Heart right ventricle (tissue), 16 donors: ENCODE measurements at regions not wholly inside any gene's neighbourhood (a gene's known extent, or its start where the extent isn't known, plus 50 kb on each side); places are given as distances from the start of the nearest gene placed in this dataset.

Source experiments
- ATAC-seq, 8 donors: fragments of 200-7000 bp; cut with Tn5 transposase; one replicate each; pipeline ENCODE4 v1.9.1; 2020; ENCODE audit warnings: mild to moderate bottlenecking in 8 of 8, moderate library complexity in 8 of 8, moderate number of reproducible peaks in 1 of 8
- DNase-seq, 2 donors: peaks; one replicate each; pipeline ENCODE4 v3.0.0-alpha.2; 2020
- H3K27ac ChIP-seq, 10 donors: fragments of 200-600 bp; sonication (generic) in 2 of 10; one replicate each; pipeline versions ENCODE4 v1.5.0 to v1.8.0; 2020 to 2022; ENCODE audit warnings: mild to moderate bottlenecking in 3 of 10
- H3K27me3 ChIP-seq, 7 donors: fragments of 200-600 bp; one replicate each; pipeline ENCODE4 v1.8.0; 2021 to 2022; ENCODE audit warnings: mild to moderate bottlenecking in 2 of 7
- H3K36me3 ChIP-seq, 9 donors: fragments of 200-600 bp; sonication (generic) in 1 of 9; one replicate each; pipeline versions ENCODE4 v1.5.0 to v1.8.0; 2020 to 2022; ENCODE audit warnings: mild to moderate bottlenecking in 2 of 9
- H3K4me1 ChIP-seq, 9 donors: fragments of 200-600 bp; sonication (generic) in 1 of 9; one replicate each; pipeline versions ENCODE4 v1.5.0 to v1.8.0; 2020 to 2022; ENCODE audit warnings: mild to moderate bottlenecking in 4 of 9
- H3K4me3 ChIP-seq, 10 donors: fragments of 200-600 bp; sonication (generic) in 2 of 10; one replicate each; pipeline versions ENCODE4 v1.5.0 to v1.8.0; 2020 to 2022; ENCODE audit warnings: mild to moderate bottlenecking in 7 of 10, moderate library complexity in 2 of 10
- H3K9me3 ChIP-seq, 11 donors: fragments of 200-600 bp in 10 of 11; sonication (generic) in 2 of 11; one replicate each; pipeline versions ENCODE4 v1.5.0 to v1.8.0; 2013 to 2022; ENCODE audit warnings: mild to moderate bottlenecking in 2 of 11, control low read depth in 1 of 11, moderate library complexity in 1 of 11
- WGBS, 2 donors: extraction: QIAGEN DNeasy Blood & Tissue Kit; methylation state at CpG; one replicate each; pipeline ENCODE4 v1.1.7; 2013; ENCODE audit warnings: inconsistent platforms in 1 of 2; 5-methylcytosine and 5-hydroxymethylcytosine counted together
- intact Hi-C, 10 donors: fragments of 100-400 bp; cut with DNase I; formaldehyde crosslinking; loops; one replicate each; pipeline versions ENCODE4 v1.11.1 to v1.14.2; 2022
- TF ChIP-seq, protein P1 (sequence below), 9 donors: fragments of 200-600 bp; sonication (generic) in 2 of 9; IDR thresholded peaks; one replicate each; pipeline versions ENCODE4 v1.5.0 to v1.8.0; 2021 to 2022; ENCODE audit warnings: antibody characterized with exemption in 9 of 9, mild to moderate bottlenecking in 5 of 9, moderate library complexity in 1 of 9
- donor health status: Arrhythmogenic right ventricular cardiomyopathy.
- donor health status: ischemic (EF 13 %, LVEDD 7.1; RV severe dilation, severe dysfunction).
- donor health status: healthy with polysubstance abuse.
- donor health status: DM: no; HTN: yes; CAD: no.
- donor health status: DM: no; HTN: no; CAD: no.
- donor health status: ischemic (EF 25% LVEDD 6.9; RV normal size, moderate dysfunction).
- donor health status: ischemic (EF 25% LVEDD 5.7; RV mildly dilated, moderate dysfunction).
- donor health status: healthy.
- donor health status: DM: yes; HTN: yes; CAD: no.
- donor health status: Ischemic cardiomyopathy.
- donor health status: ischemic (EF 35%, LVEDD 5.7; RV mildly dilated, moderate dysfunction).
- donor health status: nonischemic (EF 11% LVEDD 7.7; RV severe dilation, severe dysfunction).
- donor health status: DM: yes; HTN: yes; CAD: no.
- donor health status: PGD.
- donor health status: ischemic (EF 29% LVEDD 5.4; RV normal size, mild dysfunction).
- donor health status: nonischemic (EF 23%, LVEDD 6.1; RV moderate dilation, normal function).

DNA sequence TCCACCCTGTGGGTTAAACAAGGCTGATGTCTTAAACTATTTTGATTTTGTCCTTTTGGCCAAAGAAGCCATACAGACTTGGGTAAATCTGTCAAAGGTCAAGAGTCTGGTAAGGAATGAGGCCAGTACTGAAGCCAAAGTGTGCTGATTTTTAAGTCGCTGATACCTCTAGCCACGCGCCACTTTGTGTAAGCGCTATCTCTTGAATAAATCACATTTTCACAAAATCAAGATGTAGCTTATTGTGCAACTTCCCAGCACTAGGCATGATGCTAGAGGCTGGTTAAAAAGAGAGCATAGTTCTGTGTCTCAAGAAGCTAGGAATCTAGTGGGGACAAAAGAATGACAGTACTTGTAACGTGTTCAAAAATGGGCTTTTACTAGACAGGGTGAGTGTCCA is 510.6 kb upstream of the RAB6C start:
- 89 to 93% methylated on average over 5 of the region's 5 CpGs for WGBS, 2 donors
- no peaks in the 10 kb centered on the region for H3K4me1 ChIP-seq
- no peaks in the 10 kb centered on the region for H3K9me3 ChIP-seq
- no peak overlapping the region for H3K4me3 ChIP-seq
- H3K27ac ChIP-seq: no peak overlapping the region
- intact Hi-C loops: no loop called here
- ATAC-seq (no peak), DNase-seq (no peak)
- H3K36me3 ChIP-seq: no peaks in the 10 kb centered on the region
- H3K27me3 ChIP-seq: peaks cover 0 to 10% (median 0%) of the 10 kb centered on the region in 7 donors
- TF ChIP-seq, protein P1, sequence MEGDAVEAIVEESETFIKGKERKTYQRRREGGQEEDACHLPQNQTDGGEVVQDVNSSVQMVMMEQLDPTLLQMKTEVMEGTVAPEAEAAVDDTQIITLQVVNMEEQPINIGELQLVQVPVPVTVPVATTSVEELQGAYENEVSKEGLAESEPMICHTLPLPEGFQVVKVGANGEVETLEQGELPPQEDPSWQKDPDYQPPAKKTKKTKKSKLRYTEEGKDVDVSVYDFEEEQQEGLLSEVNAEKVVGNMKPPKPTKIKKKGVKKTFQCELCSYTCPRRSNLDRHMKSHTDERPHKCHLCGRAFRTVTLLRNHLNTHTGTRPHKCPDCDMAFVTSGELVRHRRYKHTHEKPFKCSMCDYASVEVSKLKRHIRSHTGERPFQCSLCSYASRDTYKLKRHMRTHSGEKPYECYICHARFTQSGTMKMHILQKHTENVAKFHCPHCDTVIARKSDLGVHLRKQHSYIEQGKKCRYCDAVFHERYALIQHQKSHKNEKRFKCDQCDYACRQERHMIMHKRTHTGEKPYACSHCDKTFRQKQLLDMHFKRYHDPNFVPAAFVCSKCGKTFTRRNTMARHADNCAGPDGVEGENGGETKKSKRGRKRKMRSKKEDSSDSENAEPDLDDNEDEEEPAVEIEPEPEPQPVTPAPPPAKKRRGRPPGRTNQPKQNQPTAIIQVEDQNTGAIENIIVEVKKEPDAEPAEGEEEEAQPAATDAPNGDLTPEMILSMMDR (IDR thresholded peaks at IDR 0.05): no peak

DNA sequence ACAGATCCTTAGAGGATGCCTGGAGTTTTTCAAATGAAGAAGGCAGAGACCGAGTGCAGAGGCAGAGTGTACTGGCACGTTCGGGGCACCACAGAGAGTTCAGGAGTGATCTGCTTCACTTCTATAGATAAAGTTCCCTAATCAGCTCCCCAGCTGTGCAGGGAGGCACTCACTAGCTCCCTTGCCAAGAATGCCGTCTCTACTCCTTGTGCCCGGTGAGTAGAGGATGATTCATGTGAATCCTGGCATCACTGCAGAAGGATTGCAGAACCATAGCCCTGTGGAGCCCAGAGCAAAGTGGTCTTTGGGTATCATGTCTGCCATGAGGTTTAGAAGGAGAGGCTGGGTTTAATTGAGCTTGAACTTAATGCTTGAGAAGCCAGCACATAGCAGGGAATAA is 510.1 kb upstream of the RAB6C start:
- ATAC-seq (peak in 1 of 8 donors; percentile 61), DNase-seq (no peak)
- Histone ChIP-seq H3K9me3 (no peaks in the 10 kb centered on the region), H3K27me3 (peaks cover 0 to 10% (median 0%) of the 10 kb centered on the region in 7 donors), H3K27ac (no peak overlapping the region), H3K4me1 (no peaks in the 10 kb centered on the region), H3K4me3 (no peak overlapping the region), H3K36me3 (no peaks in the 10 kb centered on the region)
- intact Hi-C loops: no loop called here
- TF ChIP-seq, protein P1 (IDR thresholded peaks at IDR 0.05): no peak
- 31 to 36% methylated on average over 5 of the region's 5 CpGs for WGBS, 2 donors

DNA sequence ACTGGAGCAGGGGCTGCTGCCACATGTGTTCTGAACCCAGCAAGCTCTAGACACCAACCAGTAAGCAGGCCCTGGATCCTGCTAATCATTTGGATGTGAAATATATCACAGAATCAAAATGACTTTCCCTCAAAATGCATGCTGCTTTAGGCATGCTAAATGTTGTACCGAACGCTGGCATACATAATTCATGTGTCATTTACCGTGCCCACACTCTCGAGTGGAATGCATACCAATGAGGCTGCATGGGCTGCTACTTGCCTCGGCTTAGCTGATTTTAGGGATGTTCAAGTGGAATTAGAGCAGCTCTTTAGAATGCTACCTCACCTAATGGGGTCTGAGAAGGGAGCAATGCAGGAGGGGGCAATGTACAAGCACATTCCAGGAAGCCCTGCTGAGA is 509.6 kb upstream of the RAB6C start:
- WGBS, 2 donors: 85 to 87% methylated on average over 5 of the region's 5 CpGs
- Histone ChIP-seq H3K4me3 (no peak overlapping the region), H3K4me1 (no peaks in the 10 kb centered on the region), H3K27ac (no peak overlapping the region), H3K9me3 (no peaks in the 10 kb centered on the region), H3K36me3 (no peaks in the 10 kb centered on the region), H3K27me3 (peaks cover 0 to 10% (median 0%) of the 10 kb centered on the region in 7 donors)
- DNase-seq (no peak), ATAC-seq (no peak)
- TF ChIP-seq, protein P1 (IDR thresholded peaks at IDR 0.05): no peak
- intact Hi-C loops: no loop called here

DNA sequence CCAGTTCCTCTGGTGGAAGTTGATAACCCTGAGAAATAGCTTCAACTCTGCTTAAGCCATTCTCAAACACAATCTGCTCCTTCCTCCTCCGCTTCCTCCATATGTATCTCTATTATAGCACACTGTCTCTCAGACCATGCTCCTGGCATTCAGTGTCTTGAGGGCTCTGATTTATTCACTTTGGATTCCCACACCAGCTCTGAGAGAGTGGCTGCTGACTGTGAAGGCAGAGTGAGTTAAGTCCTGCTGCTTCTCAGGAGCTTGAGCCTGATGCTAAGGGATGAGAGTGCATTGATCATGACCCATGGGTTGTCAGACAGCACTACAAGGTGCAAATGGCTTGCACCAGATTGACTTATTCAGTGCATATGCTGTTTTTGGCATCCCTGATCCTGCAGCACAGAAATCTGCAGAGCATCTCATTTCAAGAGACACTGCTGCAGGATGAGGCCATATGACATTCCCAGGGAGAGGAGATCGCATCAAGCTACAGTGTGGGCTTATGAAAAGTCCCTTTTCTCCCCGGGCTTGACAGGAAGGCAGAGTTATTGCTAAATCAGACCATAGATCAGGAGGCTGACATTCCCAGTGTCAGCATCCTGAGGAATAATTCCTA is 500.5 kb upstream of the RAB6C start:
- H3K4me3 ChIP-seq: no peak overlapping the region
- no peaks in the 10 kb centered on the region for H3K4me1 ChIP-seq
- TF ChIP-seq, protein P1 (IDR thresholded peaks at IDR 0.05): no peak
- intact Hi-C loops: no loop called here
- H3K27me3 ChIP-seq: peaks cover 0 to 27% (median 16%) of the 10 kb centered on the region in 7 donors
- WGBS, 2 donors: 59 to 62% methylated on average over 3 of the region's 3 CpGs
- H3K9me3 ChIP-seq: no peaks in the 10 kb centered on the region
- no peaks in the 10 kb centered on the region for H3K36me3 ChIP-seq
- ATAC-seq (no peak), DNase-seq (no peak)
- H3K27ac ChIP-seq: no peak overlapping the region
